ENCODE measurements at regions not wholly inside any gene's neighbourhood (a gene's known extent, or its start where the extent isn't known, plus 50 kb on each side); places are given as distances from the start of the nearest gene placed in this dataset.

DNA sequence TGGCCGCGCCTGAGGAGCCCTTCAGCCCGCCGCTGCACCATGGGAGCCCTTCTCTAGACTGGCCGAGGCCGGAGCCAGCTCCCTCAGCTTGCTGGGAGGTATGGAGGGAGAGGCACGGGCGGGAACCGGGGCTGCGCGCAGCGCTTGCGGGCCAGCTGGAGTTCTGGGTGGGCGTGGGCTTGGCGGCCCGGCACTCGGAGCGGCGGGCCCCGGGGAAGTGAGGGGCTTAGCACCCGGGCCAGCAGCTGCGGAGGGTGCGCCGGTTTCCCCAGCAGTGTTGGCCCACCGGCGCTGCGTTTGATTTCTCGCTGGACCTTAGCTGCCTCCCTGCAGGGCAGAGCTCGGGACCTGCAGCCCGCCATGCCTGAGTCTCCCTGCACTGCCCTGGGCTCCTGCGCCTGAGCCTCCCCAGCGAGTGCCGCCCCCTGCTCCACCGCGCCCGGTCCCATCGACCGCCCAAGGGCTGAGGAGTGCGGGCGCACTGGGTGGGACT lies 1890.0 kb upstream of the PCDH20 start:
- Histone ChIP-seq H3K27me3 (replicated peaks; ENCODE audit: insufficient read depth) (no peaks in the 10 kb centered on the region), H3K4me3 (no peak overlapping the region), H3K9me3 (no peaks in the 10 kb centered on the region), H3K36me3 (no peaks in the 10 kb centered on the region), H3K4me1 (ENCODE audit: control insufficient read depth in 1 of 2, low read depth in 2 of 2) (no peaks in the 10 kb centered on the region), H3K27ac (no peak overlapping the region)
- DNase-seq (ENCODE audit: low spot score) (no peak), ATAC-seq (ENCODE audit: insufficient number of reproducible peaks, low FRiP score, low read depth) (no peak)
- TF ChIP-seq CTCF (IDR thresholded peaks at IDR 0.05) = no peak

DNA sequence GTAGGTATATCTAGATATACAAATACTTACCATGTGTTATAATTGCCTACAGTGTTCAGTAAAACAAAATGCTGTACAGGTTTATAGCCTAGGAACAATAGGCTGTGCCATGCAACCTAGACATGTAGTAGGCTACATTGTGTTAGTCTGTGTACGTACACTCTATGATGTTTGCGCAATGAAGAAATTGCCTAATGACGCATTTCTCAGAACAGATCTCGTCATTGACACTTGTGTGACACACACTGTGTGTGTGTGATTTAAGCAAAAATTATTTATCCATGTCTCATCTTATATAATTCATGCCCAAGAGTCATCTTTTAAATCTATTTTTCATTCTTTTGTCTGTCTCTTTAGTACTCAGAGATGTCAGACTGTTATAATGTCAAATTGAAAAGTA lies 1888.8 kb upstream of the PCDH20 start:
- no peak for DNase-seq (ENCODE audit: low spot score)
- H3K36me3 ChIP-seq = no peaks in the 10 kb centered on the region
- ATAC-seq (ENCODE audit: insufficient number of reproducible peaks, low FRiP score, low read depth) = no peak
- no peaks in the 10 kb centered on the region for H3K9me3 ChIP-seq
- H3K27ac ChIP-seq = no peak overlapping the region
- H3K4me1 ChIP-seq (ENCODE audit: control insufficient read depth in 1 of 2, low read depth in 2 of 2) = no peaks in the 10 kb centered on the region
- H3K4me3 ChIP-seq = no peak overlapping the region
- no peak for TF ChIP-seq CTCF (IDR thresholded peaks at IDR 0.05)
- H3K27me3 ChIP-seq (replicated peaks; ENCODE audit: insufficient read depth) = no peaks in the 10 kb centered on the region

GRCh38 chr13:63299866-63300394 lies 1884.3 kb upstream of the PCDH20 start:
- no peak for TF ChIP-seq CTCF (IDR thresholded peaks at IDR 0.05)
- ATAC-seq (ENCODE audit: insufficient number of reproducible peaks, low FRiP score, low read depth) (no peak), DNase-seq (ENCODE audit: low spot score) (no peak)
- Histone ChIP-seq H3K27me3 (replicated peaks; ENCODE audit: insufficient read depth) (no peaks in the 10 kb centered on the region), H3K27ac (no peak overlapping the region), H3K36me3 (no peaks in the 10 kb centered on the region), H3K9me3 (no peaks in the 10 kb centered on the region), H3K4me1 (ENCODE audit: control insufficient read depth in 1 of 2, low read depth in 2 of 2) (no peaks in the 10 kb centered on the region), H3K4me3 (no peak overlapping the region)

GRCh38 chr13:63297163-63297562 lies 1881.5 kb upstream of the PCDH20 start:
- ATAC-seq (ENCODE audit: insufficient number of reproducible peaks, low FRiP score, low read depth) = no peak
- Histone ChIP-seq H3K27ac (no peak overlapping the region), H3K27me3 (replicated peaks; ENCODE audit: insufficient read depth) (no peaks in the 10 kb centered on the region), H3K4me3 (no peak overlapping the region), H3K36me3 (no peaks in the 10 kb centered on the region), H3K4me1 (ENCODE audit: control insufficient read depth in 1 of 2, low read depth in 2 of 2) (no peaks in the 10 kb centered on the region), H3K9me3 (no peaks in the 10 kb centered on the region)
- no peak for TF ChIP-seq CTCF (IDR thresholded peaks at IDR 0.05)
- DNase-seq (ENCODE audit: low spot score) = no peak

- DNase-seq (ENCODE audit: low spot score) (no peak), ATAC-seq (ENCODE audit: insufficient number of reproducible peaks, low FRiP score, low read depth) (no peak)
- H3K27me3 ChIP-seq (replicated peaks; ENCODE audit: insufficient read depth) = no peaks in the 10 kb centered on the region
- H3K4me3 ChIP-seq = no peak overlapping the region
- no peak for TF ChIP-seq CTCF (IDR thresholded peaks at IDR 0.05)
- H3K36me3 ChIP-seq = no peaks in the 10 kb centered on the region
- H3K9me3 ChIP-seq = no peaks in the 10 kb centered on the region
- no peaks in the 10 kb centered on the region for H3K4me1 ChIP-seq (ENCODE audit: control insufficient read depth in 1 of 2, low read depth in 2 of 2)
- H3K27ac ChIP-seq = no peak overlapping the region
These were observed 1876.1 kb upstream of the PCDH20 start for GRCh38 chr13:63291701-63292100.
